GM18907 (cell line): ENCODE measurements at regions not wholly inside any gene's neighbourhood (a gene's known extent, or its start where the extent isn't known, plus 50 kb on each side); places are given as distances from the start of the nearest gene placed in this dataset.

Experiments
- ATAC-seq: cut with Tn5 transposase; IDR thresholded peaks from one replicate; pipeline ENCODE4 v1.9.1; 2021; ENCODE audit warnings: mild to moderate bottlenecking, moderate library complexity; ENCODE audit not compliant: unreplicated experiment

DNA sequence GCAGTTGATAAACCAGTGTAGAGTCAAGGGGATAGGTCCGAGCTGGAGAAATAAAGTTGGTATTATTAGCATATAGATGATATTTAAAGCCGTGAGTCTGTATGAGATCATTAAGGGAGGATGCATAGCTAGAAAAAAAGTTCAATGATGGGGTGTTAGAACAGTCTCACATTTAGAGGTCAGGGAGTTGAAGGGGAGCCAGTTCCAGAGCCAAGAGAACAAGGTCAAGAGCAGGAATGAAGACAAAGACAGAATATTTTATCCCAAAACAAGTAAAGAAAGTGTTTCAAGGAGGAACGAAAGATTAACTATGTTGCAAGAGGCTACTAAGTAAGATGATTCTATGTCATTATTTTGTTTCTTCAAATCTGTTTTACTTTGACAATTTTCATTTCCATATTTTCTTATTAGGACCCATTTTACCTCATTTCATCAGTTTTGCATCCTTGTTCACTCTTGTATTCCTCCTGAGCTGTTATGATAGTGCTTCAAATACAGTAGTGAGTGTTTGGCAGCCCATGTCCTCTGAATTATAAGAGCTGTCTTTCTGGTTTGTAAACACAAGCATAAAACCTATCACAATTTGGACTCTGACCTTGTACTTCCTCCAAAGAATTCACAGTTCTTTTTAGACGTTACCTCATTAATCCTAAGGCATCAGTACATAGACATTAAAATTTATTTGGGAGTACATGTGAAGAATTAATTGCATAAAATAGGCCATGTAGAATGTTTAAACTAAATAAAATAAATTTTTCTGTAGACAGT is 695.7 kb upstream of the NECTIN3 start:
- no peak for ATAC-seq

GRCh38 chr3:110378481-110378880 is 693.1 kb upstream of the NECTIN3 start:
- no peak for ATAC-seq

DNA sequence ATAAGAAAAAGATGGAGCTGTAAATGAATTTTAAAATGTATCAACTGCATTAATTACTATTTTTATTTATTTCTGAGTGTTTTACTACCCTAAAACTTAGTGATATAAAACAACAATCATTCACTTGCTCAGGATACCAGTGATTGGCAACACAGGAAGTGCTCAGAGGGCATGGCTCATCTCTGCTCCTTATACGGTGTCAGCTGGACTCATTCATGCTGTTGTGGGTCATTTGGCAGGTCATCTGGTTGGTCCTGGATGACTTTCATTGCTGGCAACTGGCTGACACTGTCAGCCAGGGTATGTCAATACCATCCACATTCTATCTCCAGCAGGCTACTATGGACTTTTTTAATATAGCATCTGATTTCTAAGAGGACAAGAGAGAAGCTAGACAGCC is 689.6 kb upstream of the NECTIN3 start:
- no peak for ATAC-seq

- ATAC-seq, result no peak
Observed at GRCh38 chr3:110383356-110383755, 688.3 kb upstream of the NECTIN3 start.

GRCh38 chr3:110384601-110385000 is 687.0 kb upstream of the NECTIN3 start:
- no peak for ATAC-seq

GRCh38 chr3:110389005-110389404 is 682.6 kb upstream of the NECTIN3 start:
- ATAC-seq, result no peak

DNA sequence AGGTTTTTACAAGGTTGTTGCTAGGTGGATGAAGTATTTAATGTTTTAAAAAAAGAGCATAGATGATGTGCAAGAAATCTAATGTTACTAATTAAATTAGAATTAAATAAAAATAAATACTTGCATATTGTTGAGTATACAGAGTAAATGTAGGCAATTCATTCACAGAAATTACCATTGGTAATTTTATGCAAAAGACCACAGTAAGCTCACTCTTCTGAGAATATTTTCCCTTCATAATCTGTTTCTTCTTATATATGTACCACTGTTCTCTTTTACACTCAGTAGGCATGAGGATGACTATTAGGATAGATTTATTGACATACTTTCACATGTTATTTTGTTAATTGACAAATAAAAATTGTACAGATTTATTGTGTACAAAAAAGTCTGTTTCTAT is 681.2 kb upstream of the NECTIN3 start:
- ATAC-seq, result no peak

GRCh38 chr3:110391042-110391441 is 680.6 kb upstream of the NECTIN3 start:
- ATAC-seq, result no peak

DNA sequence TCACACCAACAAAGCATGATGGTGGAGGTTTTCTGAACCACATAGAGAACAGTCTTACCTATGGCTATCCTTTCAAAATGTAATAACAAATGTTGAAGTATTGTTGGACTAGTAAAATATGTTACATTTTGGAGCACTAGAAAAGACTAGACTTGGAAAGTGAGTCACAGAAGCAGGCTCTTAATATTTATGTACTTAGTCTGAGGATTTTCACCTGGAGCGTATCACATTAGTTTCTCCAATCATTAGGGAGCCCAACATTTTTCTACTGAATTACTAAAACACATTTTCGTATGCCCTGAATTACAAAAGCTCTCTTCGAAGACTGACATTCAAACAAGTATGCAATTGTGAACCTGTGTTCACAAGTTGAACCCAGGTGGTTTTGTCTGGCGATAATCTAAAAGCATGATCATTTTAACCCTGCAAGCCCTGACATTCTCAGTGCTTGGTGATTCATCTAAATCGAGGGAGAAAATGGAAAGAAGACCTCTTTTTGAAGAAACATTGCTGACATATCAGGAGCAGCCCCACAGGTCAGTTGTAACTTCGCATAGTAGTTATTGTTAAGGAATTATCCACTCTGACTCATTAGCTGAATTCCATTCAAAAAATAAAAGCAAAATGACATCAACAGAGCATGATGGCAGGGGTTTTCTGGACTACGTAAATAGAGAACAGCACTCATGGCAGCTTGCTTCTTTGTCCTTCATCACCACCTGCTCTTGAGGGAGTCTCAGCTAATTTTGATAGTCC is 679.8 kb upstream of the NECTIN3 start:
- no peak for ATAC-seq

- no peak for ATAC-seq
Observed at GRCh38 chr3:110393941-110394340, 677.7 kb upstream of the NECTIN3 start.

DNA sequence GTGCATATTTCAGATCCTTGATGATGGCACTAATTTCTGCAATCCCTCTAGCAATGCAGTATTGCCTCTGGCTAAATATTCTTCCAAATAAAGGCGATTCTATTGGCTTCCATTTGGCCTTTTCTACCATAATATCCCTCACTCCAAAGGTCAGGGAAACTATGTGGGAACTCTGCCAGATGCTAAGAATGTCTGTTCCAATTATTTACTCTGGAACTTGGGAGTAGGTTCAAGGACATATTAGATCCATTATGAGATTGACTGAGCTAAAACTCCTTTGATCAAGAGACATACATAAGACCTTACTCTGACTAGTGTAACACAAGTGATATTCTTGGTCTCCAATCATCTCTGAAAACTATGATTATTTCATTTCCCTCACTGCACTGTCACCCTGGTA is 674.5 kb upstream of the NECTIN3 start:
- no peak for ATAC-seq

GRCh38 chr3:110400315-110400714 is 671.3 kb upstream of the NECTIN3 start:
- no peak for ATAC-seq

- no peak for ATAC-seq
Observed at GRCh38 chr3:110405830-110406585, 665.6 kb upstream of the NECTIN3 start.

DNA sequence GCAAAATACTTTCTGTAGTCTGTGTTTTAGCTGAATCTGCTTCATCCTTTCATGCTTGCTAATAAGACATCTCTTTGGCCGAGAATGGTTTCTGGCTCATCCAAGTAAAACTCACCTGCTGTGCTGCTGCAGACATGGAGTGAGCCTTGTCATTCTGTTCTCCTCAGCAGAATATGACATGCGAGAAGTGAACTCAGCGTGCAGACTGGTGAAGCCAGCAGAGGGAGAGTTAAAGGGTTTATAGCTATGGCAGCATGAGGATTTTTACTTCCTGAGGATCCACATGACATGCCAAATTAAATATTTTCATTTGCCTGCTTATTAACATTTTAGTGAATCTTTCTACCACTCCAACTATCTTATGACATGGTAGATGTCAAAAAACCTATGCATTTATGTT is 658.4 kb upstream of the NECTIN3 start:
- ATAC-seq, result no peak

- ATAC-seq, result no peak
Observed at GRCh38 chr3:110413807-110414748, 657.5 kb upstream of the NECTIN3 start.

DNA sequence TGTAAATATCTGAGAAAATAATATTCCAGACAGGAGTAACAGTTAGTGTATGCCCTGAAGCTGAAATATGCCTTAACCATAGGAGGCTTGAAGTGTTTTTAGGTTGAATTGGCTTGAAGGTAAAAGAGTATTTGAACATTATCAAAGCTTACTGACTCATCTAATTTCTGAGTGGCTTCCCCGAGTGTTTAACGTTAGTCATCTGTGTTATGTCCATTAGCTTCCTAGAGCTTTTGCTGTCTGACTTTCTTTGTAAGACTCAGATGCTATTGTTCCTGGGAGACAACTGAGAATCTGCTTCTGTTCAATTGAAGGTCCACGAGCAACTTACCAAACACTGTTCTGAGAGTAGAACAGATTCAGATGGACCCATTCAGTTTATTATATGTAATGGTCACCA is 656.8 kb upstream of the NECTIN3 start:
- ATAC-seq, result no peak

- ATAC-seq, result no peak
Observed at GRCh38 chr3:110419096-110419495, 652.5 kb upstream of the NECTIN3 start.

DNA sequence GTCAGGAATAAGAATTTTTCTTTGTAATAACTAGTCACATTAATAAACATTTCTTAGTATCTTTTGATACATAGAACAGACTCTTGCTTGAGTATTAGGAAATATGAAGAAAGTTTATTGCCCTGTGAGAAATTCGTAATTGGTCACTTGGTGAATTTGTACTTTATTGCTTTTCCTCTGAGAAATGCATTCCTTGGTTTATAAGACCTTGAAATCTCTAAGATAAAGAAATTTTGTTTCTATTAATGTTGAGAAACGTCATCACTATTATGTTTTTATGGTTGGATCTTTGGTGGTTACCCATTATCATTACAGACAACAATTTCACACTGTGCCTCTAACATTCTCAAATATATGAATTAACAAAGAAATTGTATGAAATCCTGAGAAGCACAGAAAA is 652.0 kb upstream of the NECTIN3 start:
- ATAC-seq, result no peak

GRCh38 chr3:110420158-110420641 is 651.4 kb upstream of the NECTIN3 start:
- ATAC-seq, result no peak

DNA sequence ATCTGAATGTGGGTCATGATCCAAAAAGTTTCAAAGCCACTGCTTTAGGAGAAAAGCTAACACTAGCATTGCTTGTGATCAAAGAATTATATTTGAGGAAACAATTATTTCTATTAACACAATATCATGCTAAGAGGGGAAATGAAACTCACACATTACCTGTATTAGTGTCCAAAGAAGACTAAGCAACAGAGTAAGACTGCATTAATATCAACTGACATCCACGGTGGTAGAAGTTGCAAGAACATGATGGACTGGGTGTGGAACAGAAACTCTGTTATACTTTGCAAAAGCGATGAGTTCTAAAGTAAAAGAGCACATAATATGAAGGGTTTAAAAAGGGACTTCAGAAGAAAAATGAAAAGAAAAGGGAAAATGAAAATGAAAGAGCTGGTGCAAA is 648.3 kb upstream of the NECTIN3 start:
- ATAC-seq, result no peak
